ENCODE measurements at regions not wholly inside any gene's neighbourhood (a gene's known extent, or its start where the extent isn't known, plus 50 kb on each side); places are given as distances from the start of the nearest gene placed in this dataset.

GRCh38 chr2:111703759-111704158, 180.2 kb downstream of the ANAPC1 start:
- TF ChIP-seq CTCF (IDR thresholded peaks at IDR 0.05) (no peak), EZH2 (IDR thresholded peaks at IDR 0.05; ENCODE audit: borderline replicate concordance, insufficient read depth, low read depth, low read length, poor library complexity, severe bottlenecking) (no peak)
